Activated naive CD8-positive, alpha-beta T cell treated with anti-CD3 and anti-CD28 coated beads, Interleukin-2, amount 10 ng/mL, durations not matched to agents 7 days and 5 days (primary cell): ENCODE measurements at regions not wholly inside any gene's neighbourhood (a gene's known extent, or its start where the extent isn't known, plus 50 kb on each side); places are given as distances from the start of the nearest gene placed in this dataset.

Experiments
- ATAC-seq: fragments of 150-1000 bp; cut with Tn5 transposase; one replicate; pipeline ENCODE4 v1.10.0; 2021; ENCODE audit warnings: low read depth, moderate library complexity
- POLR2A ChIA-PET: fragments of 350-600 bp; sonication (Branson Sonifier 250); formaldehyde crosslinking; loops from one replicate; lab custom pipeline; 2021; ENCODE audit warnings: antibody characterized with exemption; lab: Charles Lee
- DNase-seq: peaks from one replicate; pipeline ENCODE4 v3.0.0; 2021
- H3K27ac Mint-ChIP-seq: one replicate; pipeline ENCODE4 v1.8.0; 2022; ENCODE audit warnings: mild to moderate bottlenecking, mixed read lengths
- H3K27me3 Mint-ChIP-seq: one replicate; pipeline ENCODE4 v1.8.0; 2022; ENCODE audit warnings: mild to moderate bottlenecking, moderate library complexity, mixed read lengths
- H3K36me3 Mint-ChIP-seq: one replicate; pipeline ENCODE4 v1.8.0; 2021; ENCODE audit warnings: mild to moderate bottlenecking, mixed read lengths
- H3K4me1 Mint-ChIP-seq: one replicate; pipeline ENCODE4 v1.8.0; 2021; ENCODE audit warnings: mixed read lengths
- H3K4me3 Mint-ChIP-seq: one replicate; pipeline ENCODE4 v1.8.0; 2022; ENCODE audit warnings: mild to moderate bottlenecking, moderate library complexity, mixed read lengths
- H3K9me3 Mint-ChIP-seq: one replicate; pipeline ENCODE4 v1.8.0; 2021; ENCODE audit warnings: mixed read lengths

GRCh38 chr18:44258576-44258975 is 422.1 kb upstream of the SETBP1 start:
- Mint-ChIP-seq H3K4me1 (no peaks in the 10 kb centered on the region), H3K27me3 (no peaks in the 10 kb centered on the region), H3K27ac (no peak overlapping the region), H3K9me3 (peaks cover 9% of the 10 kb centered on the region), H3K36me3 (no peaks in the 10 kb centered on the region), H3K4me3 (no peak overlapping the region)
- no peak for DNase-seq
- POLR2A ChIA-PET, result no interaction called here
- ATAC-seq, result no peak

- H3K4me3 Mint-ChIP-seq, result no peak overlapping the region
- H3K27me3 Mint-ChIP-seq, result no peaks in the 10 kb centered on the region
- no peak for ATAC-seq
- peaks cover 9% of the 10 kb centered on the region for H3K9me3 Mint-ChIP-seq
- H3K36me3 Mint-ChIP-seq, result no peaks in the 10 kb centered on the region
- POLR2A ChIA-PET, result no interaction called here
- no peak for DNase-seq
- no peak overlapping the region for H3K27ac Mint-ChIP-seq
- H3K4me1 Mint-ChIP-seq, result no peaks in the 10 kb centered on the region
These were observed 421.1 kb upstream of the SETBP1 start for GRCh38 chr18:44259610-44260009.

GRCh38 chr18:44265437-44265836 is 415.3 kb upstream of the SETBP1 start:
- POLR2A ChIA-PET, result no interaction called here
- DNase-seq, result no peak
- H3K27ac Mint-ChIP-seq, result no peak overlapping the region
- H3K9me3 Mint-ChIP-seq, result peaks cover 7% of the 10 kb centered on the region
- no peaks in the 10 kb centered on the region for H3K4me1 Mint-ChIP-seq
- H3K27me3 Mint-ChIP-seq, result no peaks in the 10 kb centered on the region
- H3K4me3 Mint-ChIP-seq, result no peak overlapping the region
- H3K36me3 Mint-ChIP-seq, result no peaks in the 10 kb centered on the region
- no peak for ATAC-seq

- Mint-ChIP-seq H3K4me1 (no peaks in the 10 kb centered on the region), H3K27me3 (no peaks in the 10 kb centered on the region), H3K27ac (no peak overlapping the region), H3K9me3 (no peaks in the 10 kb centered on the region), H3K4me3 (no peak overlapping the region), H3K36me3 (no peaks in the 10 kb centered on the region)
- POLR2A ChIA-PET, result no interaction called here
- ATAC-seq, result no peak
- DNase-seq, result no peak
These were observed 407.4 kb upstream of the SETBP1 start for GRCh38 chr18:44273298-44273697.

- ATAC-seq, result no peak
- POLR2A ChIA-PET, result no interaction called here
These were observed 400.2 kb upstream of the SETBP1 start for GRCh38 chr18:44280479-44280878.

GRCh38 chr18:44286049-44286448 is 394.6 kb upstream of the SETBP1 start:
- POLR2A ChIA-PET, result no interaction called here
- no peak overlapping the region for H3K4me3 Mint-ChIP-seq

More at GRCh38 chr18:44280479-44280878, 400.2 kb upstream of the SETBP1 start:
- Mint-ChIP-seq H3K9me3 (no peaks in the 10 kb centered on the region), H3K27me3 (no peaks in the 10 kb centered on the region), H3K4me3 (no peak overlapping the region), H3K36me3 (no peaks in the 10 kb centered on the region), H3K4me1 (no peaks in the 10 kb centered on the region), H3K27ac (no peak overlapping the region)
- no peak for DNase-seq

GRCh38 chr18:44290366-44290977 is 390.2 kb upstream of the SETBP1 start:
- Mint-ChIP-seq H3K4me3 (no peak overlapping the region), H3K36me3 (no peaks in the 10 kb centered on the region), H3K4me1 (no peaks in the 10 kb centered on the region), H3K27me3 (no peaks in the 10 kb centered on the region), H3K9me3 (no peaks in the 10 kb centered on the region), H3K27ac (no peak overlapping the region)
- DNase-seq (no peak), ATAC-seq (no peak)
- POLR2A ChIA-PET, result no interaction called here

More at GRCh38 chr18:44286049-44286448, 394.6 kb upstream of the SETBP1 start:
- Mint-ChIP-seq H3K27ac (no peak overlapping the region), H3K36me3 (no peaks in the 10 kb centered on the region), H3K27me3 (no peaks in the 10 kb centered on the region), H3K9me3 (no peaks in the 10 kb centered on the region), H3K4me1 (no peaks in the 10 kb centered on the region)
- ATAC-seq (no peak), DNase-seq (no peak)

- ATAC-seq (no peak), DNase-seq (no peak)
- Mint-ChIP-seq H3K9me3 (no peaks in the 10 kb centered on the region), H3K27ac (no peak overlapping the region), H3K4me3 (no peak overlapping the region), H3K36me3 (no peaks in the 10 kb centered on the region), H3K4me1 (no peaks in the 10 kb centered on the region), H3K27me3 (no peaks in the 10 kb centered on the region)
- POLR2A ChIA-PET, result no interaction called here
These were observed 382.1 kb upstream of the SETBP1 start for GRCh38 chr18:44298566-44298965.

- DNase-seq (no peak), ATAC-seq (no peak)
- Mint-ChIP-seq H3K36me3 (no peaks in the 10 kb centered on the region), H3K4me1 (no peaks in the 10 kb centered on the region), H3K9me3 (peaks cover 3% of the 10 kb centered on the region), H3K4me3 (no peak overlapping the region), H3K27me3 (no peaks in the 10 kb centered on the region), H3K27ac (no peak overlapping the region)
- POLR2A ChIA-PET, result no interaction called here
These were observed 371.5 kb upstream of the SETBP1 start for GRCh38 chr18:44309185-44309584.

GRCh38 chr18:44320619-44321460 is 359.8 kb upstream of the SETBP1 start:
- no peaks in the 10 kb centered on the region for H3K4me1 Mint-ChIP-seq
- peaks cover 2% of the 10 kb centered on the region for H3K9me3 Mint-ChIP-seq
- no peak for DNase-seq
- POLR2A ChIA-PET, result no interaction called here
- no peaks in the 10 kb centered on the region for H3K27me3 Mint-ChIP-seq
- no peak for ATAC-seq
- no peaks in the 10 kb centered on the region for H3K36me3 Mint-ChIP-seq
- H3K4me3 Mint-ChIP-seq, result no peak overlapping the region
- H3K27ac Mint-ChIP-seq, result no peak overlapping the region

- H3K36me3 Mint-ChIP-seq, result no peaks in the 10 kb centered on the region
- POLR2A ChIA-PET, result no interaction called here
- no peak overlapping the region for H3K4me3 Mint-ChIP-seq
- DNase-seq, result no peak
- peaks cover 2% of the 10 kb centered on the region for H3K9me3 Mint-ChIP-seq
- no peak overlapping the region for H3K27ac Mint-ChIP-seq
- ATAC-seq, result no peak
- no peaks in the 10 kb centered on the region for H3K4me1 Mint-ChIP-seq
- H3K27me3 Mint-ChIP-seq, result no peaks in the 10 kb centered on the region
These were observed 358.7 kb upstream of the SETBP1 start for GRCh38 chr18:44321868-44322590.

- peaks cover 2% of the 10 kb centered on the region for H3K9me3 Mint-ChIP-seq
- H3K27me3 Mint-ChIP-seq, result peaks cover 2% of the 10 kb centered on the region
- no peak overlapping the region for H3K4me3 Mint-ChIP-seq
- DNase-seq (no peak), ATAC-seq (no peak)
- H3K4me1 Mint-ChIP-seq, result no peaks in the 10 kb centered on the region
- H3K27ac Mint-ChIP-seq, result no peak overlapping the region
- POLR2A ChIA-PET, result no interaction called here
- no peaks in the 10 kb centered on the region for H3K36me3 Mint-ChIP-seq
These were observed 357.6 kb upstream of the SETBP1 start for GRCh38 chr18:44323125-44323524.

GRCh38 chr18:44324361-44324760 is 356.3 kb upstream of the SETBP1 start:
- Mint-ChIP-seq H3K36me3 (no peaks in the 10 kb centered on the region), H3K4me3 (no peak overlapping the region), H3K27ac (no peak overlapping the region), H3K27me3 (peaks cover 2% of the 10 kb centered on the region), H3K4me1 (no peaks in the 10 kb centered on the region), H3K9me3 (peaks cover 2% of the 10 kb centered on the region)
- no peak for ATAC-seq
- no peak for DNase-seq
- POLR2A ChIA-PET, result no interaction called here
